ENCODE measurements at regions not wholly inside any gene's neighbourhood (a gene's known extent, or its start where the extent isn't known, plus 50 kb on each side); places are given as distances from the start of the nearest gene placed in this dataset.

- Histone ChIP-seq H3K56ac (replicated peaks; ENCODE audit: insufficient read length, low read depth, low read length) (no peak overlapping the region), H3K4ac (replicated peaks; ENCODE audit: insufficient read length, low read depth, low read length) (no peak overlapping the region), H3K79me2 (ENCODE audit: control insufficient read depth in 1 of 2, insufficient read depth in 2 of 2, low read length in 2 of 2) (no peaks in the 10 kb centered on the region), H3K36me3 (ENCODE audit: control insufficient read depth in 2 of 4, insufficient read depth in 4 of 4, low read length in 3 of 4) (no peaks in the 10 kb centered on the region), H2BK15ac (ENCODE audit: low read length) (no peak overlapping the region), H3K79me1 (ENCODE audit: low read depth, low read length) (no peaks in the 10 kb centered on the region), H2BK5ac (ENCODE audit: low read depth, low read length) (no peak overlapping the region), H3K14ac (ENCODE audit: insufficient read length) (no peak overlapping the region), H2BK20ac (ENCODE audit: low read length) (no peak overlapping the region; the same call in 1 of the 2 replicates), H3K23ac (ENCODE audit: insufficient read length) (no peak overlapping the region), H4K20me1 (replicated peaks in 1 of 2; ENCODE audit: control insufficient read depth in 1 of 2, insufficient read depth in 2 of 2, low read length in 2 of 2) (no peaks in the 10 kb centered on the region), H4K8ac (ENCODE audit: extremely low read depth, insufficient read depth, low read length) (no peak overlapping the region), H3K27ac (ENCODE audit: low read depth, low read length) (no peak overlapping the region), H3K4me3 (ENCODE audit: extremely low read depth in 1 of 4, insufficient read depth in 2 of 4, low read depth in 3 of 4, low read length in 4 of 4) (no peak overlapping the region), H4K5ac (ENCODE audit: insufficient read length, low read depth, low read length) (no peak overlapping the region), H2BK120ac (replicated peaks; ENCODE audit: low read depth, low read length) (no peak overlapping the region), H3K4me1 (replicated peaks in 1 of 4; ENCODE audit: control insufficient read depth in 3 of 4, insufficient read depth in 4 of 4, low read length in 3 of 4) (no peaks in the 10 kb centered on the region; a peak in 1 of 7 replicates), H3K9ac (replicated peaks in 1 of 4; ENCODE audit: extremely low read depth in 1 of 4, low read depth in 3 of 4, low read length in 3 of 4) (no peak overlapping the region), H2AK5ac (ENCODE audit: low read depth, low read length) (no peak overlapping the region), H4K91ac (replicated peaks; ENCODE audit: insufficient read length, low read length) (no peak overlapping the region), H2AFZ (ENCODE audit: low read length) (no peak overlapping the region), H3K23me2 (ENCODE audit: low read depth, low read length) (no peaks in the 10 kb centered on the region), H3K27me3 (replicated peaks in 1 of 4; ENCODE audit: control insufficient read depth in 3 of 4, extremely low read depth in 1 of 4, insufficient read depth in 3 of 4, low read length in 3 of 4) (no peaks in the 10 kb centered on the region), H3K4me2 (ENCODE audit: insufficient read depth in 1 of 2, low read depth in 2 of 2, low read length in 2 of 2) (no peak overlapping the region), H2BK12ac (ENCODE audit: low read depth, low read length) (no peak overlapping the region), H3K9me3 (ENCODE audit: insufficient read depth in 2 of 2, low read depth in 1 of 2, low read length in 1 of 2) (no peaks in the 10 kb centered on the region), H3K18ac (ENCODE audit: extremely low read depth, low read length) (no peak overlapping the region)
- WGBS, 2 experiments (ENCODE audit: extremely low coverage in 1 of 2, insufficient coverage in 1 of 2, insufficient read length in 1 of 2, insufficient replicate concordance in 2 of 2, low coverage in 1 of 2, low lambda C conversion rate in 2 of 2, missing lambda C conversion rate in 1 of 2): 98% methylated on average over 2 of the region's 2 CpGs; no CpG with 5 or more reads in 1 of the 2 experiments
- DNase-seq (ENCODE audit: low read depth in 1 of 2, low spot score in 2 of 2) (no peak), FAIRE-seq (no peak)
- TF ChIP-seq RAD21 (IDR thresholded peaks at IDR 0.05 in 1 of 2, conservative IDR thresholded peaks at IDR 0.05 in 1 of 2; ENCODE audit: low read depth in 2 of 2, low read length in 2 of 2) (no peak), TCF12 (IDR thresholded peaks at IDR 0.05; ENCODE audit: low read depth, low read length) (no peak), SIN3A (conservative IDR thresholded peaks at IDR 0.05 in 1 of 2, IDR thresholded peaks at IDR 0.05 in 1 of 2; ENCODE audit: low read depth in 1 of 2, low read length in 2 of 2) (no peak), POLR2AphosphoS5 (IDR thresholded peaks at IDR 0.05; ENCODE audit: low read depth, low read length) (no peak), SAP30 (IDR thresholded peaks at IDR 0.05; ENCODE audit: insufficient read depth, insufficient replicate concordance, low read length) (no peak), NRF1 (IDR thresholded peaks at IDR 0.05; ENCODE audit: low read depth, low read length) (no peak)
- CTCF ChIA-PET (ENCODE audit: partially characterized antibody): interaction anchor here (1.5 kb wide), 1 partner anchor 12 kb away, joined by 4 read pairs; no protein-coding TSS in a partner anchor
- POLR2A ChIA-PET (ENCODE audit: partially characterized antibody): interaction anchor here (1.3 kb wide), 1 partner anchor 40 kb away, joined by 4 read pairs; no protein-coding TSS in a partner anchor
These were observed 287.1 kb upstream of the SPTLC3 start for GRCh38 chr20:12721636-12722035.

Data from H1 (cell line).